Esophagus muscularis mucosa (tissue), 4 donors: ENCODE measurements at regions not wholly inside any gene's neighbourhood (a gene's known extent, or its start where the extent isn't known, plus 50 kb on each side); places are given as distances from the start of the nearest gene placed in this dataset.

Source experiments
- DNase-seq: peaks from one replicate; pipeline ENCODE4 v3.0.0-alpha.2; 2017; ENCODE audit errors: extremely low spot score
- H3K27ac ChIP-seq, 4 donors: fragments of 200-600 bp; sonication (generic); replicated peaks in 1 of 4; 1 replicate in 3 of 4; 2 replicates in 1 of 4; pipeline ENCODE4 v1.5.1; 2016 to 2019; ENCODE audit warnings: mild to moderate bottlenecking in 1 of 4
- H3K27me3 ChIP-seq, 4 donors: fragments of 200-600 bp; sonication (generic); one replicate each; pipeline versions ENCODE4 v1.5.1 to v1.6.0; 2016 to 2019
- H3K36me3 ChIP-seq, 4 donors: fragments of 200-600 bp; sonication (generic); one replicate each; pipeline ENCODE4 v1.5.1; 2016 to 2019
- H3K4me1 ChIP-seq, 4 donors: fragments of 200-600 bp; sonication (generic); one replicate each; pipeline ENCODE4 v1.5.1; 2016 to 2019
- H3K4me3 ChIP-seq, 4 donors: fragments of 200-600 bp; sonication (generic); 1 replicate in 2 of 4; 2 replicates in 2 of 4; pipeline ENCODE4 v1.5.1; 2016 to 2019; ENCODE audit warnings: mild to moderate bottlenecking in 4 of 4, moderate library complexity in 1 of 4
- H3K9me3 ChIP-seq, 4 donors: fragments of 200-600 bp; sonication (generic); 1 replicate in 3 of 4; 2 replicates in 1 of 4; pipeline ENCODE4 v1.5.1; 2016 to 2019
- CTCF ChIP-seq, 3 experiments: fragments of 200-600 bp in 2 of 3; fragments of 450-650 bp in 1 of 3; sonication (generic) in 2 of 3; IDR thresholded peaks; one replicate each; pipeline ENCODE4 v1.5.1; 2017 to 2019; ENCODE audit warnings: antibody characterized with exemption in 3 of 3, mild to moderate bottlenecking in 2 of 3, moderate library complexity in 1 of 3
- EP300 ChIP-seq: sonication (generic); formaldehyde crosslinking; IDR thresholded peaks from one replicate; pipeline ENCODE4 v1.6.1; 2017; ENCODE audit warnings: antibody characterized with exemption
- POLR2A ChIP-seq: fragments of 450-650 bp; IDR thresholded peaks from one replicate; pipeline ENCODE4 v1.6.1; 2017; ENCODE audit warnings: antibody characterized with exemption, moderate library complexity, mild to moderate bottlenecking, low read depth
- POLR2AphosphoS5 ChIP-seq, 2 donors: sonication (generic); formaldehyde crosslinking; IDR thresholded peaks; one replicate each; pipeline ENCODE4 v1.6.1; 2017; ENCODE audit warnings: antibody characterized with exemption in 2 of 2
- WGBS: methylation state at CpG from one replicate; pipeline ENCODE4 v1.1.5; 2018; 5-methylcytosine and 5-hydroxymethylcytosine counted together
- intact Hi-C: fragments of 100-400 bp; cut with DNase I; formaldehyde crosslinking; loops from one replicate; pipeline ENCODE4 v1.15.1; 2023

- intact Hi-C loops: no loop called here
- Histone ChIP-seq H3K4me3 (no peak overlapping the region), H3K4me1 (no peaks in the 10 kb centered on the region), H3K9me3 (peaks cover 0 to 3% (median 0%) of the 10 kb centered on the region in 4 donors), H3K27me3 (no peaks in the 10 kb centered on the region), H3K36me3 (no peaks in the 10 kb centered on the region), H3K27ac (no peak overlapping the region)
- WGBS: 90% methylated on average over 2 of the region's 2 CpGs
- TF ChIP-seq CTCF (IDR thresholded peaks at IDR 0.05): no peak
- no peak for TF ChIP-seq POLR2A
- TF ChIP-seq POLR2AphosphoS5 (IDR thresholded peaks at IDR 0.05): no peak
- DNase-seq: no peak
Measured at GRCh38 chr6:97644353-97644752, 361.3 kb upstream of the MMS22L start.

GRCh38 chr6:97645757-97646156 is 362.7 kb upstream of the MMS22L start:
- intact Hi-C loops: no loop called here

GRCh38 chr6:97653076-97653475 is 370.1 kb upstream of the MMS22L start:
- no peak overlapping the region for H3K27ac ChIP-seq
- no peak for DNase-seq
- H3K36me3 ChIP-seq: no peaks in the 10 kb centered on the region
- no peaks in the 10 kb centered on the region for H3K9me3 ChIP-seq
- no peak for TF ChIP-seq CTCF (IDR thresholded peaks at IDR 0.05)
- TF ChIP-seq POLR2AphosphoS5 (IDR thresholded peaks at IDR 0.05): no peak
- TF ChIP-seq EP300: no peak
- no peak for TF ChIP-seq POLR2A
- no peaks in the 10 kb centered on the region for H3K27me3 ChIP-seq
- H3K4me1 ChIP-seq: no peaks in the 10 kb centered on the region
- intact Hi-C loops: no loop called here
- H3K4me3 ChIP-seq: no peak overlapping the region

More at GRCh38 chr6:97645757-97646156, 362.7 kb upstream of the MMS22L start:
- Histone ChIP-seq H3K9me3 (no peaks in the 10 kb centered on the region), H3K27ac (no peak overlapping the region), H3K27me3 (no peaks in the 10 kb centered on the region), H3K4me1 (no peaks in the 10 kb centered on the region), H3K4me3 (no peak overlapping the region), H3K36me3 (no peaks in the 10 kb centered on the region)
- WGBS: 63% methylated on average over 2 of the region's 2 CpGs
- TF ChIP-seq POLR2A (no peak), EP300 (no peak), CTCF (IDR thresholded peaks at IDR 0.05) (no peak), POLR2AphosphoS5 (IDR thresholded peaks at IDR 0.05) (no peak)
- DNase-seq: no peak

GRCh38 chr6:97653517-97653916 is 370.5 kb upstream of the MMS22L start:
- no peak overlapping the region for H3K27ac ChIP-seq
- DNase-seq: no peak
- no peaks in the 10 kb centered on the region for H3K4me1 ChIP-seq
- no peaks in the 10 kb centered on the region for H3K9me3 ChIP-seq
- TF ChIP-seq CTCF (IDR thresholded peaks at IDR 0.05): no peak
- no peak for TF ChIP-seq POLR2A
- TF ChIP-seq EP300: no peak
- no peak for TF ChIP-seq POLR2AphosphoS5 (IDR thresholded peaks at IDR 0.05)
- H3K4me3 ChIP-seq: no peak overlapping the region
- no peaks in the 10 kb centered on the region for H3K27me3 ChIP-seq
- intact Hi-C loops: no loop called here
- H3K36me3 ChIP-seq: no peaks in the 10 kb centered on the region

- Histone ChIP-seq H3K4me1 (no peaks in the 10 kb centered on the region), H3K36me3 (no peaks in the 10 kb centered on the region), H3K4me3 (no peak overlapping the region), H3K27me3 (no peaks in the 10 kb centered on the region), H3K27ac (no peak overlapping the region), H3K9me3 (no peaks in the 10 kb centered on the region)
- DNase-seq: no peak
- intact Hi-C loops: no loop called here
- no peak for TF ChIP-seq EP300
- TF ChIP-seq CTCF (IDR thresholded peaks at IDR 0.05): no peak
- TF ChIP-seq POLR2A: no peak
- no peak for TF ChIP-seq POLR2AphosphoS5 (IDR thresholded peaks at IDR 0.05)
- 98% methylated on average over 3 of the region's 3 CpGs for WGBS
Measured at GRCh38 chr6:97654674-97655073, 371.7 kb upstream of the MMS22L start.
